GM18505 (cell line): ENCODE measurements at regions not wholly inside any gene's neighbourhood (a gene's known extent, or its start where the extent isn't known, plus 50 kb on each side); places are given as distances from the start of the nearest gene placed in this dataset.

Experiments
- ATAC-seq: cut with Tn5 transposase; IDR thresholded peaks from one replicate; pipeline ENCODE4 v1.9.1; 2021; ENCODE audit not compliant: unreplicated experiment
- POLR2A ChIP-seq: IDR thresholded peaks from 4 replicates; pipeline ENCODE4 v1.6.1; 2011; ENCODE audit warnings: borderline replicate concordance; ENCODE audit not compliant: insufficient read depth, insufficient read length; ENCODE audit errors: extremely low read depth

DNA sequence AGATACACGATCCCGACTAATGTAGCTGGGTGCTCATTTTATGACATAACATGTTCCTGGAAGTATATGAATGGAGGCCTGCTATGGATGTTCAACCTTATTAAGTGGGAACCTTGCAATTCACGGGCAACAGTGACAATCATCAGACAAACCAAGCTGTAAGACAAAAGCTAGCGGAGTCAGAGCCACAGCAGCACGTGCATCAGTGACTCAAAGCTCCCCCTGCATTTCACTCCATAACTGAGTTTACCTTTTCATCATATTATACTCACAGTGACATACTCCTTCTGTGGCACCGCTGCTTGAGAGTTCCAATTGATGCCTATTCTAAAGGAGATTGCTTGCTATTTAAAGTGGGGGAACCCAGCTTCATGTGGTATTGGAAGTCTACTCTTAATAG, 176.0 kb upstream of the PITRM1 start:
- ATAC-seq = no peak
- no peak for TF ChIP-seq POLR2A

DNA sequence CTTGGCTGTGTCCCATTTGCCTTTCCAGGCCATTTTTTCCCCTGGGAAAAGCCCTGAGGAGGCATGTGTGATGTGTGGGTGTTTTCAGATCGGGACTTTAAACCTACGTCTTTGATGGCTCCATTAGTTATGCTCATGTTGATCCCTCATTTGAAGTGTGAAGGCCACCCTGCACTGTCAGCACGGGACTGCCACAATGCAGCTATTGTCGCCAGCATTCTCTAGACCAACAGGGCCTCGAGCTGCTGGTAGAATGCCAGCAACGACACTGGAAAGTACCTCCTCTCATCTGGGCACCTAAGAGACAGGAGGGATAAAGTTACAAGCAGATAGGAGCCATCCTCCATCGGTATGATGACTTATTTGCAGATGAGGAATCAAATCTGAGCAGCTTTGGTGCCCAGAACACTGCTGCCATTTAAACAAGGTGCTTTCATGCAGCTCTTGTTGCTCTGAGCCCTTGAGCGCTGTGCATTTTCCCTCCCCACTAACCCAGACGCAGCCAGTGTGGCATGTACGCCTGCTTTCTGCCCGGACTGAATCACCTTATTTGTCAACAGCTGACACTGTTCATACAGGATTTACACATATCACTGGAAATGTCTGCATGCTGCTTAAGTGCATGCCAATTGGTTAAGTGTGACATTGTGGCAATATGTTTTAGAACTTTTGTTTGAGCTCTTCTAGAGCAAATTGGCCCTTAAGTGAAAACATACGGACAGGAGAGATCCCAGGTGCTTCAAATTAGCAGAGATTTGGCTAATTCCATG, 175.0 kb upstream of the PITRM1 start:
- no peak for TF ChIP-seq POLR2A
- no peak for ATAC-seq

DNA sequence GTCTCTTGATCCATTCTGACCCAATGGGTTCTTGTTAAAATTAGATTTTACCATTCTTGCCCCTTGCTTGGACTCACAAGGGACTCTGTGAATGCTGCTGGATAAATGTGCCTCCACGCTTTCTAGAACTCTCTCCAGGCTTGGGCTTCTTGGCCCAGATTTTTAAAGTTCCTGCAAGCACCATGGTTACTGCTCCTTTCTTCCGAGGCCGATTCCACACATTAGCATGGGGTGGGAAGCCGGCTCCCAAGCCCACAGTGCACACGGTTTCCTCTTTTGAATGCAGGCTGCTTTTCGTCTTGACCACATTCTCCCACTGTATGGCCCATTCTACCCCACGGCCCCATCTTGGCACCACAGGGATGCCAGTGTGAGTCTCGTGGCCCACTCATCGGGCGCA, 174.3 kb upstream of the PITRM1 start:
- TF ChIP-seq POLR2A = no peak
- no peak for ATAC-seq

DNA sequence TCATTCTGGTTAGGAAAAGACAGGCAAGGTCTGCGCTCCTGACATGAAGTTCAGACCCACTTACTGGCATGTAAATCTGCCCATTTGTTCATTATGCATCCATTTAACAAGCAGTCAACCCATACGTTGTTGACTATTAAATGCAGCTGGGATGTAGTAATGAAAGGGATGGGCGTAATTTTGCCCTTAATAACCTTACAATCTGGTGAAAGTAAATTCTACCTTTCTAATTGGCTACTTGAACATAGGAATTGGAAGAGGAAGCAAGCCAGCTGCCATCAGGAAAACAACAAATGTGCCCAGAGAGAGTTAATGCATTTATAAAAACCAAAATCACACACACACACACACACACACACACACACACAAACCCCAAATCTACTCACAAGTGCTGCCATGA, 170.2 kb upstream of the PITRM1 start:
- TF ChIP-seq POLR2A = no peak
- ATAC-seq = no peak

DNA sequence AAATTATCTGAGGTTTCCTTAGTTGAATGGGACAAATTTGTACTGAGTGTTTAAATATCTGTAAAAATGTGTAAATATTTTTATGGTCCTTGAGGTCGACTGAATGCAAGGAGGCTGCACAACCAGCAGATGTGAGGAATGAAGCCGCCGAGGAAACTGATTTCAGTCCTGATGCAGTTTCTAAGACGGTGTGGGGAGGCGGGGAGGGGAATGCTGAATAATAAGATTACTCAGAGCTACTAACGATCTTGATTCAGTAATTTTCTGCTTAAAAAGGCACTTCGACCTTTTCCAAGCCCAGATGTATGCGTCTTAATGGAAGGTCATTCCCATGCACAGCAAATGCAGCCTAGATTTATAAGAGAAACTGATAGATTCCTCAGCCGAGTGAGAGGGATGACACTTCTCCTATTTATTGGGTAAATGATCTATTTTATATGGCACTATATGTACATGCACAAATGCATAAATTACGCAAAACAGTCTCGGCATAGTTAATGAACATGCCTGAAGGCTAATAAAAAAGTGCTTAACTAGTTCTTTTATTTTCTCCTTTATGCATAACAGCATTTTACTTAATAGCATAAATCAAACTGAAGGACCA, 167.6 kb upstream of the PITRM1 start:
- no peak for TF ChIP-seq POLR2A
- no peak for ATAC-seq

DNA sequence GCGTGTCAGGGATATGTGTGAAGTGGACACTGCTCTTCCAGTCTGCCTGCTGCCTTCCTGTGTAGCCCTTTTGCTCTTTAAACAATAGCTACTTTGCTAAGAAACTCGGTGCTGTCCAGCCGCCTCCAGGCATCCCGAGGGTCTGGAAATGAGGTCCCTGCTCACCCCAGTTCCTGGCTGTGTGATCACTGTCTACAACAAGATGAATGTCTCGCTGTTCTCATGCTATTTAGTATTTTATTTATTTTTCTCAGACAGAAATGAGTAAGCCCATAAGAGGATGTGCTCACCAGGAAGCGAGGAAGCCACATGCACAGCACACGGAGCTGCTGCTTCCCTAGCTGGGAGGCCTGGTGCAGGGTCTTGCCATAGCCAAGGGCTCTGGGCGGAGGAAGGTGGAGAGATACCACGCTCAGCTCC, 167.0 kb upstream of the PITRM1 start:
- ATAC-seq = no peak
- no peak for TF ChIP-seq POLR2A

DNA sequence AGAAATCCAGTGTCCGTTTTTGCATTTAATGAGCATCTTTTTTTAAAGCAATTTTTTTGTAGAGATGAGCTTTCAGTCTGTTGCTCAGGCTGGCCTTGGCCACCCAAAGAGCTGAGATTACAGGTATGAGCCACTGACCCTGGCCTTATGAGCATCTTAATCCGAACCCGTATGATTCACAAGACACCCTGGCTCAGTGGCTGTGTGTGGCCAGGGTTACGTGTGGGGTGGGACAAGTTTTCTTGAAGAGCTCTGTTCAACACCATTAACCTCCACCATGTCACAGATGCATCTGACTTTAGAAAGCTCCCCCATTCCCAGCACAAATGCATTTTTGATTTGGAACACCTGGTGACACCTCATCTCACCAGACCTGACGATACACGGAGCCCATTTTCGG, 166.5 kb upstream of the PITRM1 start:
- TF ChIP-seq POLR2A = no peak
- ATAC-seq = no peak

DNA sequence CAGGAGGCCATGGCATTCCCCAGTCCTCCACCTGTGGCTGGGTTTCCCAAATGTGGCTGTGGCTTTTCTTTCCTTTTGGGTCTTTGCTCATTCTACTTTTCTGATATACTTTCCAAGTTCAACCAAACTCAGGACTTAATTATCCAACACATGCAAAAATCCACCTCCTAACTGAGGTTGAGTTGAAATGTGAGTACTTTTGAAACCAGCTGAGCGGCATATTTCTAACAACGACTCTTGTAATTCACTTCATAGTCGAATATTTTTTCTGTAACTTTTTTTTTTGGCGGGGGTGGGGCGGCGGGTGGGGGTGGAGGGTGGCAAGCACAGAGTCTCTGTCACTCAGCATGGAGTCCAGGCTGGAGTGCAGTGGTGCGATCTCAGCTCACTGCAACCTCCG, 165.2 kb upstream of the PITRM1 start:
- no peak for TF ChIP-seq POLR2A
- ATAC-seq = no peak

DNA sequence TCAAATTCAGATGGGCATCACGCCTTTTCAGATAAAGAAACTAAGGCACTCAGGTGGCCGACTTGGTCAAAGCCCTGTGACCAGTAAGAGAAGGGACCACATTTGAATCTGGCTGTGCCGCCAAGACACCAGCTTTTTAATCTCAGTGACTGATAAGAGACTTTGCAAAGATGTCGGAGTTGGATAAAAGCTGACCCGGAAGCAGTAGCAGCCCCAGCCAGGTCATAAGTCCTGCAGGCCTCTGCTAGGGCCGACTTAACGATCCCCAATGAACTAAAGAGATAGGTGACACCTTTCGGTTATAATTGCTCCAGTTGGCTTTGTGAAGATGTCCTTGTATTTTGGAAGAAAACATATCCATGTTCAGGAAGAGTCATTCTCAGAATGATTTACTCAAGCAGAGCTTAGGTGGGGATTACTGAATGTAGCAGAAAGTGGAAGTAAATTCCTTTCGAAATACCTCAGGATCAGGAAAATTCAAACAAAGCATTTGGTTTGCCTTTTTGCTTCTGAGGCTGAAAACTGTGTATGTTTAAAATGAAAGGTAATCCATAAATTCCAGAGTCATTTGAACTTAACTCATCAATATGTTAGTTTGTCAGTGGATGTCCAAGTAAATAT, 164.2 kb upstream of the PITRM1 start:
- no peak for ATAC-seq
- no peak for TF ChIP-seq POLR2A

DNA sequence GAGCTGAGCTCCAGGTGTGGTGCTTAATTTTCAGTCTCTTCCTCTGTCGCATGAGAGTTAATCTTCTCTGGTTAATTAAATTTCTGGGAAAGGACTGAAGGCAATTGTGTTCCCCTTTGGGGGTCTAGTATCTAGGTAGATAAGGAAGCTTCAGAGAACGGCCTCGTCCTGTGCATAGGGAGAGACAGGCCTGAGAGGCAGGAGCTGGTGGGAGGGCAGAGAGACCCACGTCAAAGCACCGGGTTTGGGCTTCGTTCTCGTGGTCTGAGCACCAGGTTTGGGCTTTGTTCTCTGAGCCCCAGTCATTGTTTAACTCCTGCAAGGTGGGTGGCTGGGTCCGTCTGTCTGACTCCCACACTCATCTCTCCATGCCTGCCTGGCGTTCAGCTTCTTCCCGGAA, 160.8 kb upstream of the PITRM1 start:
- no peak for TF ChIP-seq POLR2A
- no peak for ATAC-seq

DNA sequence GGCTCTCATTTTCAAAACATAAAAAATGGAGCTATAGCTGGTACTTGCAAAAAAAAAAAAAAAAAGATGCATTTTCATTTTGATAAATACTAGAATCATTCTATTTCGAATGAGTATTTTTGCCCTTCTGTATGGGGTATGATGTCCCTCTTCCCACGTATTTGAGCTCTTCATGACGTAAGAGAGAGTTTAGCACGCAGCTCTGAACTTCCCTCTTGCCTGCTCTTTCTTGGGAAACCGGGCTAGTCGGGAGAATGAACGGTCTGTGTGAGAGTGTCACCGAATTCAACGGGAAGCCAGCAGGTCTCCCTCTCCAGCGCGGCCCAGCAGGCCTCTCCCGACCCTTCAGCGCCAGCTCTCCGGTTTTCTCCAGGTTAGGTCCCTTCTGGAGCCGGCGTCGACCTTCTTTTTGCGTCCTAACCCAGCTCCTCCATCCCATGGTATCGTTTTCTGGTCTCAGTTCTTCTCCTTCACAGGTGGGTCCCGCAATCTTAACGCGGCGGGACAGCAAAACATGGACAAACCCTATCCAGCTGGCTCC, 159.2 kb upstream of the PITRM1 start:
- no peak for TF ChIP-seq POLR2A
- ATAC-seq = no peak

DNA sequence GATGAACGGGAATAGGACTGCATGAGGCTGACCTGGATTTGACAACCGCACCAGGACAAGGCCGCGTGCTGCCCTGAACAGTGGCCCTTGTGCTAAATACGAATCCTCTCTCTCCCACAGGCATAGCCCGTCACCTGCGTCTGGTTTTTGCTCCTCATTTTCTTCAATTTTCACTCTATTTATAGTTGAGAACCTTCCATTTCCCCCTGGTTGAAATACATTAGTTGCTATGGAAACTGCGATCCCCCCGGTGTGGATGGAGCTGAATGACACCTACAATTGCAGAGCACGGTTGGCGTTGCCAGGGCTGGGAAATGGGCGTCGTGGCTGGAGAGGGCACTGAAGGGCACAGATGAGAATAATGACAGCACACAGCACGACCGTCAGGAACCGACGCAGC, 158.6 kb upstream of the PITRM1 start:
- ATAC-seq = no peak
- no peak for TF ChIP-seq POLR2A

DNA sequence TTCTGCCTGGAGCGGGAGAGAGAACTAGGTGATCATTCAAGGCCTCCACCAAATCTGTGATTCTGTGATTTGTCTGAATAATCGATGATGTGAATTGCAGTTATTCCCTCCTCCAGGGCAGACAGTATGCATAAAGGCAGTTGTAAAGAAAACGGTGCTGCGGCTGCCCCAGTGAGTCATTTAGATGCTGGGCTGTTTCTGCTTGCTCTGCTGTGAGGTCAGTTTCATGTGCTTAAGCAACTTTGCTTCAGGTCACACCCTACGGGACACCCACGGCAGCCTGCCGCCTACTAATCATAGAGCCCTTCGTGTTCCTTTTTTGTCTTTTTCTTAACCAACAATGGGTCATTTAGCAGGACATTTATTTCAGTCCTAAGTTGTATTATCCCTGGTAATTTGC, 158.1 kb upstream of the PITRM1 start:
- no peak for TF ChIP-seq POLR2A
- no peak for ATAC-seq

DNA sequence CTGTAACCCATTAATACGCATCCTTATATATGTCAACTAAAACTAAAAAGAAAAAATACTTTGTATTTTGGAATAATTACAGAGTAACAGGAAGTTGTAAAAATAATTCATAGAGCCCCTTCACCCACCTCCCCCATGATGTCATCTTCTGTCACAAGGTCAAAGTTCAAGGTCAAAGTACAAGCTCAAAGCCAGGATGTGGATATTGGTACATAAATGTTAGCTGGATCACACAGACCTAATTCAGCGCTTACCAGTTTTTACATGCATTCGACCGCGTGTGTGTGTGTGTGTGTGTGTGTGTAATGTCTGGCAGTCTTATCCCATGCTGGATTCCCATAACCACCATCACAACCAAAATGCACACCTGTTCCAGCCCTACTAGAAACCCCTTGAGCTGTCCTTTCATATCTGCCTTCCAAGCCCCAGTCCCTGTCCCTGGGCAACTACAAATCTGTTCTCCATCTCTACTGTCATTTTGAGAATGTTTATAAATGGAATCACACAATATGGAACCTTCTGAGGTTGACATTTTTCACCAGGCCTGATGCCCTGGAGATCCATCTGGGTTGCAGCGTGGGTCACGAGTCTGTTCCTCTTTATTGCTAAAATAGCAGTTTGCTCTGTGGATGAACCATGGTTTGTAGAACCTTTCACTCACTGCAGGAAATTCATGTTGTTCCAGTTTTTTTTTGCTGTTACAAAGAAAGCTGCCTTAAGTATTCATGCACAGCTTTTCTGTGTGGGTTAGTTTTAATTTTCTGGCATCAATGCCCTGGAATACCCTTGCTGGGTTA, 153.6 kb upstream of the PITRM1 start:
- no peak for ATAC-seq
- no peak for TF ChIP-seq POLR2A

DNA sequence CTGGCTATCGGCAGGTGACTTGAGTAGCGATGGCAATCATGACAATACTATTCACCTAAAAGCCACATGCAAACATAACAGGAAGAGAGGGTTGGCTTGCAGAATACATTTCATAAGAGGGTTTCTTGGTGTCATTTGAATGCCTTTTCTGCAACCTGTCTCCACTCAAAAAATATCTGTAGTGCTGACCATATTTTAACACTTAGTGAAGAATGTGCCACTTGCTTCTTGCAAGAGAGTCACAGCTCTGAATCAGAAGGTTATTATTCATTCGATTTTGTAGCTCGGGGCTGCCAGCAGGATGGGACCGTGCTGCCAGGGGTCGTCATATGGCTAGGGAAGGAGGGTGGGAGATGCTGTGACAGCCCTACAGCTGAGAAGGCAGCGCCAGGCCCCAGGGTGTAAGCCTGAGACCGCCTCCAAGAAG, 152.0 kb upstream of the PITRM1 start:
- TF ChIP-seq POLR2A = no peak
- no peak for ATAC-seq
